ENCODE measurements at regions not wholly inside any gene's neighbourhood (a gene's known extent, or its start where the extent isn't known, plus 50 kb on each side); places are given as distances from the start of the nearest gene placed in this dataset.

DNA sequence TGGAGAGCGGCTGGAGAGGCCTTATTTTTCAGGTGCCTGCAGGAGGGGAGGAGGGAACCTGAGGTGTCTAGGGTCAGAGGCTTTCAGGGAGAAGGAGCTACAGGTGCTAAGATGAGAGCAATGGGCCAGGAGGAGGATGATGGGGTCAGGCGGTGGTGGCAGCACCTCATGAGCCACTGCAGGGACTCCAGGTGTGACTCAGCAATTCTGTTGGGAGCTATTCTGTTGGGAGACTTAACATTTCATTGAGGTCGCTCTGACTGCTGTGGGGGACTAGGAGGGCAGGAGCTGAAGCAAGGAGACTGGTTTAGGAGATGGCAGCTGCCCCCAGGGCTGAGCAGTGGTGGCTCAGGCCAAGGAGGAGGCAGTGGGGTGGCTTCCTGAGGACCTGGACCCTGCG, 65.0 kb downstream of the CLDN34 start:
- Histone ChIP-seq H3K27ac (ENCODE audit: poor library complexity, severe bottlenecking) (no peak overlapping the region), H3K36me3 (ENCODE audit: low read depth) (no peaks in the 10 kb centered on the region), H3K27me3 (ENCODE audit: insufficient read depth, poor library complexity, severe bottlenecking) (no peaks in the 10 kb centered on the region), H3K4me1 (ENCODE audit: insufficient read depth, poor library complexity, severe bottlenecking) (peaks cover 13% of the 10 kb centered on the region), H3K9me3 (ENCODE audit: severe bottlenecking) (no peaks in the 10 kb centered on the region), H3K4me3 (ENCODE audit: severe bottlenecking) (no peak overlapping the region)
- TF ChIP-seq, protein P1, sequence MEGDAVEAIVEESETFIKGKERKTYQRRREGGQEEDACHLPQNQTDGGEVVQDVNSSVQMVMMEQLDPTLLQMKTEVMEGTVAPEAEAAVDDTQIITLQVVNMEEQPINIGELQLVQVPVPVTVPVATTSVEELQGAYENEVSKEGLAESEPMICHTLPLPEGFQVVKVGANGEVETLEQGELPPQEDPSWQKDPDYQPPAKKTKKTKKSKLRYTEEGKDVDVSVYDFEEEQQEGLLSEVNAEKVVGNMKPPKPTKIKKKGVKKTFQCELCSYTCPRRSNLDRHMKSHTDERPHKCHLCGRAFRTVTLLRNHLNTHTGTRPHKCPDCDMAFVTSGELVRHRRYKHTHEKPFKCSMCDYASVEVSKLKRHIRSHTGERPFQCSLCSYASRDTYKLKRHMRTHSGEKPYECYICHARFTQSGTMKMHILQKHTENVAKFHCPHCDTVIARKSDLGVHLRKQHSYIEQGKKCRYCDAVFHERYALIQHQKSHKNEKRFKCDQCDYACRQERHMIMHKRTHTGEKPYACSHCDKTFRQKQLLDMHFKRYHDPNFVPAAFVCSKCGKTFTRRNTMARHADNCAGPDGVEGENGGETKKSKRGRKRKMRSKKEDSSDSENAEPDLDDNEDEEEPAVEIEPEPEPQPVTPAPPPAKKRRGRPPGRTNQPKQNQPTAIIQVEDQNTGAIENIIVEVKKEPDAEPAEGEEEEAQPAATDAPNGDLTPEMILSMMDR (IDR thresholded peaks at IDR 0.05; ENCODE audit: poor library complexity, severe bottlenecking): no peak
- ATAC-seq (ENCODE audit: low read depth) (no peak), DNase-seq (ENCODE audit: low spot score) (no peak)

DNA sequence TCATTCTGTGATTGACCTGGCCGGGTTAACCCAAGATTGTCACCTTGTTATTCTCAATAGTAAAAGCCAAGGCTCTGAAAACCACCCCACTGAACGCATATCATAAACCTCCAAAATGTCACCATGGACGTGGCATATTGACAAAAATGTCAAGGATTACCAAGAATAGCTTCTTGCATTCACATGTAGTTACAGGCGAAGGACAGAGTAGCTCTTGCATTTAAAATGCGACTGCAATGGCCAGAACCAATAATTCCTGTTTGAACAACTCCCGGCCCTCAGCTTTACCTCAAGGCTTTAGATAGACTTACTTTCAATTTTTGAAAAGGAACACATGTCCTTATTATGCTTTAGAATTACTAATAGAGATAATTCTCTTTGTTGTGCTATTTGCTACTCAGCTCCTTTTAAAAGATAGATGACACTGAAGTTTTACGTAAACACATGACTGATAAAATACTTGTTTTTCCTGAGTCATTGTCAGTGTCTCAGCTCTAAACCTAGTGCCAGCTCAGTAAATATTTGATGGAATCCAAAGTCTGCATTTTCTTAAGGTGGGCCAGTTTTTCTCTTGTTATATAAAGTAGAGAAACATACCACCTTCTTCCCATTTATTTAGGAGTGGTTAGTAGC, 66.3 kb downstream of the CLDN34 start:
- DNase-seq (ENCODE audit: low spot score) (no peak), ATAC-seq (ENCODE audit: low read depth) (no peak)
- Histone ChIP-seq H3K36me3 (ENCODE audit: low read depth) (no peaks in the 10 kb centered on the region), H3K27ac (ENCODE audit: poor library complexity, severe bottlenecking) (no peak overlapping the region), H3K9me3 (ENCODE audit: severe bottlenecking) (no peaks in the 10 kb centered on the region), H3K4me1 (ENCODE audit: insufficient read depth, poor library complexity, severe bottlenecking) (peaks cover 8% of the 10 kb centered on the region), H3K27me3 (ENCODE audit: insufficient read depth, poor library complexity, severe bottlenecking) (no peaks in the 10 kb centered on the region), H3K4me3 (ENCODE audit: severe bottlenecking) (no peak overlapping the region)
- TF ChIP-seq, protein P1 (IDR thresholded peaks at IDR 0.05; ENCODE audit: poor library complexity, severe bottlenecking): no peak

GRCh38 chrX:10034740-10035260, 67.6 kb downstream of the CLDN34 start:
- DNase-seq (ENCODE audit: low spot score) (no peak), ATAC-seq (ENCODE audit: low read depth) (no peak)
- H3K9me3 ChIP-seq (ENCODE audit: severe bottlenecking): no peaks in the 10 kb centered on the region
- TF ChIP-seq, protein P1 (IDR thresholded peaks at IDR 0.05; ENCODE audit: poor library complexity, severe bottlenecking): no peak
- no peaks in the 10 kb centered on the region for H3K27me3 ChIP-seq (ENCODE audit: insufficient read depth, poor library complexity, severe bottlenecking)
- H3K36me3 ChIP-seq (ENCODE audit: low read depth): no peaks in the 10 kb centered on the region
- peaks cover 4% of the 10 kb centered on the region for H3K4me1 ChIP-seq (ENCODE audit: insufficient read depth, poor library complexity, severe bottlenecking)
- no peak overlapping the region for H3K27ac ChIP-seq (ENCODE audit: poor library complexity, severe bottlenecking)
- H3K4me3 ChIP-seq (ENCODE audit: severe bottlenecking): no peak overlapping the region

DNA sequence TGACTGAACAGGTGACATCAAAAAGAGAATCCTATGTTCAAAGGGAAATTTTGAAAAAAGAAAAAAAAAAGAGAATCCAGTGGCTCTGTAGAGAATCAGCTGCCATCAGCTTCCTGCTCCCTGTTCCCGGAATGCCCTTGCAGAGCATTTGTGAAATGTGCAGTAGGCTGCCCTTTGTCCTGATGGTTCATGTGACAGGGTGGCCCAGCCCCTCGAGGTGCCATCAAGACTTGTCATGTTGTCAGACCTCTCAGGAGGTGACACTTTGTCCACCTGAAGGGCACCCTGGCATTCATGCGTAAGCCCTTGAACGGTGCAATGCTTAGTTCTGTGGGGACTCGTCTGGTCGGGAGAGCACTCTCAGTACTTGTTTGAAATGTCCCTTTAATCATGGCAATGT, 71.4 kb downstream of the CLDN34 start:
- Histone ChIP-seq H3K27ac (ENCODE audit: poor library complexity, severe bottlenecking) (no peak overlapping the region), H3K36me3 (ENCODE audit: low read depth) (no peaks in the 10 kb centered on the region), H3K27me3 (ENCODE audit: insufficient read depth, poor library complexity, severe bottlenecking) (no peaks in the 10 kb centered on the region), H3K4me1 (ENCODE audit: insufficient read depth, poor library complexity, severe bottlenecking) (peaks cover 8% of the 10 kb centered on the region), H3K9me3 (ENCODE audit: severe bottlenecking) (no peaks in the 10 kb centered on the region), H3K4me3 (ENCODE audit: severe bottlenecking) (no peak overlapping the region)
- DNase-seq (ENCODE audit: low spot score) (no peak), ATAC-seq (ENCODE audit: low read depth) (no peak)
- TF ChIP-seq, protein P1 (IDR thresholded peaks at IDR 0.05; ENCODE audit: poor library complexity, severe bottlenecking): no peak
